Vagina (tissue), 2 donors: ENCODE measurements at regions not wholly inside any gene's neighbourhood (a gene's known extent, or its start where the extent isn't known, plus 50 kb on each side); places are given as distances from the start of the nearest gene placed in this dataset.
"Not testable (repeated sequence)": the region's sequence is repeated elsewhere in the genome, so short reads cannot be mapped to it uniquely, and the experiment has no call there.

Experiments
- DNase-seq, 2 donors: peaks; one replicate each; pipeline ENCODE4 v3.0.0-alpha.2; 2017; ENCODE audit errors: extremely low spot score in 2 of 2
- H3K27ac ChIP-seq: fragments of 200-600 bp; sonication (generic); one replicate; pipeline ENCODE4 v1.5.1; 2019
- H3K27me3 ChIP-seq: fragments of 200-600 bp; sonication (generic); one replicate; pipeline ENCODE4 v1.5.1; 2019
- H3K36me3 ChIP-seq, 2 donors: fragments of 200-600 bp; sonication (generic); one replicate each; pipeline ENCODE4 v1.5.1; 2017 to 2019
- H3K4me1 ChIP-seq: fragments of 200-600 bp; sonication (generic); one replicate; pipeline ENCODE4 v1.5.1; 2019
- H3K4me3 ChIP-seq, 2 donors: fragments of 200-600 bp; sonication (generic); 1 replicate in 1 of 2; 2 replicates in 1 of 2; pipeline ENCODE4 v1.5.1; 2016 to 2019
- H3K9me3 ChIP-seq: fragments of 200-600 bp; sonication (generic); one replicate; pipeline ENCODE4 v1.5.1; 2019
- CTCF ChIP-seq, 3 experiments: fragments of 450-650 bp in 2 of 3; fragments of 200-600 bp in 1 of 3; sonication (generic) in 1 of 3; IDR thresholded peaks; one replicate each; pipeline ENCODE4 v1.5.1; 2017 to 2019; ENCODE audit warnings: antibody characterized with exemption in 3 of 3, mild to moderate bottlenecking in 2 of 3, moderate library complexity in 2 of 3
- POLR2A ChIP-seq, 2 donors: fragments of 450-650 bp; IDR thresholded peaks; one replicate each; pipeline ENCODE4 v1.6.1; 2017; ENCODE audit warnings: antibody characterized with exemption in 2 of 2, mild to moderate bottlenecking in 2 of 2, moderate library complexity in 2 of 2
- POLR2AphosphoS5 ChIP-seq, 2 donors: sonication (generic); formaldehyde crosslinking; IDR thresholded peaks; one replicate each; pipeline ENCODE4 v1.9.0; 2017; ENCODE audit warnings: antibody characterized with exemption in 2 of 2, mild to moderate bottlenecking in 2 of 2, low read depth in 1 of 2; ENCODE audit not compliant: insufficient read depth in 1 of 2
- intact Hi-C: fragments of 100-400 bp; cut with DNase I; formaldehyde crosslinking; loops from one replicate; pipeline ENCODE4 v1.15.1; 2023

GRCh38 chr4:82276332-82276640 lies 97.5 kb downstream of the HNRNPD start:
- H3K4me1 ChIP-seq: no peaks in the 10 kb centered on the region
- TF ChIP-seq POLR2A (IDR thresholded peaks at IDR 0.05) (no peak), POLR2AphosphoS5 (IDR thresholded peaks at IDR 0.05; ENCODE audit: insufficient read depth in 1 of 2, low read depth in 1 of 2) (no peak), CTCF (IDR thresholded peaks at IDR 0.05) (no peak)
- intact Hi-C loops: no loop called here

GRCh38 chr4:82275431-82276331 lies 98.1 kb downstream of the HNRNPD start:
- intact Hi-C loops: no loop called here
- H3K4me1 ChIP-seq: no peaks in the 10 kb centered on the region
- H3K4me3 ChIP-seq: no peak overlapping the region
- H3K9me3 ChIP-seq: no peaks in the 10 kb centered on the region
- no peaks in the 10 kb centered on the region for H3K36me3 ChIP-seq
- H3K27ac ChIP-seq: no peak overlapping the region
- H3K27me3 ChIP-seq: no peaks in the 10 kb centered on the region
- TF ChIP-seq CTCF (IDR thresholded peaks at IDR 0.05) (no peak), POLR2AphosphoS5 (IDR thresholded peaks at IDR 0.05; ENCODE audit: insufficient read depth in 1 of 2, low read depth in 1 of 2) (no peak), POLR2A (IDR thresholded peaks at IDR 0.05) (no peak)
- no peak for DNase-seq

More at GRCh38 chr4:82276332-82276640, 97.5 kb downstream of the HNRNPD start:
- no peaks in the 10 kb centered on the region for H3K9me3 ChIP-seq
- no peak overlapping the region for H3K27ac ChIP-seq
- H3K36me3 ChIP-seq: no peaks in the 10 kb centered on the region
- DNase-seq: no peak
- H3K4me3 ChIP-seq: no peak overlapping the region
- no peaks in the 10 kb centered on the region for H3K27me3 ChIP-seq

GRCh38 chr4:82274700-82275099 lies 99.1 kb downstream of the HNRNPD start:
- H3K27ac ChIP-seq, H3K9me3 ChIP-seq, DNase-seq, H3K4me3 ChIP-seq, H3K36me3 ChIP-seq, H3K27me3 ChIP-seq, H3K4me1 ChIP-seq, intact Hi-C loops: not testable (repeated sequence)

GRCh38 chr4:82272523-82272922 lies 101.3 kb downstream of the HNRNPD start:
- intact Hi-C loops, H3K27ac ChIP-seq, H3K4me3 ChIP-seq: not testable (repeated sequence)

GRCh38 chr4:82271915-82272480 lies 101.8 kb downstream of the HNRNPD start:
- H3K27me3 ChIP-seq, H3K4me3 ChIP-seq, H3K4me1 ChIP-seq, H3K9me3 ChIP-seq, DNase-seq, H3K27ac ChIP-seq, intact Hi-C loops, H3K36me3 ChIP-seq: not testable (repeated sequence)

More at GRCh38 chr4:82272523-82272922, 101.3 kb downstream of the HNRNPD start:
- H3K9me3 ChIP-seq, H3K27me3 ChIP-seq, DNase-seq, H3K4me1 ChIP-seq, H3K36me3 ChIP-seq: not testable (repeated sequence)

- no peaks in the 10 kb centered on the region for H3K27me3 ChIP-seq
- no peak overlapping the region for H3K27ac ChIP-seq
- H3K4me1 ChIP-seq: no peaks in the 10 kb centered on the region
- H3K9me3 ChIP-seq: no peaks in the 10 kb centered on the region
- intact Hi-C loops: no loop called here
- no peak for DNase-seq
- H3K4me3 ChIP-seq: no peak overlapping the region
- H3K36me3 ChIP-seq: no peaks in the 10 kb centered on the region
- TF ChIP-seq POLR2A (IDR thresholded peaks at IDR 0.05): no peak
- no peak for TF ChIP-seq POLR2AphosphoS5 (IDR thresholded peaks at IDR 0.05; ENCODE audit: insufficient read depth in 1 of 2, low read depth in 1 of 2)
- no peak for TF ChIP-seq CTCF (IDR thresholded peaks at IDR 0.05)
These were observed 105.0 kb downstream of the HNRNPD start for GRCh38 chr4:82268826-82269193.
